Pancreas (tissue), 10 donors: ENCODE measurements at regions not wholly inside any gene's neighbourhood (a gene's known extent, or its start where the extent isn't known, plus 50 kb on each side); places are given as distances from the start of the nearest gene placed in this dataset.

Source experiments
- ATAC-seq, 4 donors: fragments of 200-7000 bp; cut with Tn5 transposase; one replicate each; pipeline versions ENCODE4 v1.8.0 to v1.9.1; 2020; ENCODE audit warnings: mild to moderate bottlenecking in 4 of 4, moderate library complexity in 4 of 4
- DNase-seq, 6 donors: peaks; one replicate each; pipeline ENCODE4 v3.0.0-alpha.2; 2020
- FAIRE-seq: peaks from 2 replicates; lab custom pipeline; 2012; peaks lifted over from hg19 to GRCh38; lab: Jason Lieb, UNC
- H3K27ac ChIP-seq, 4 donors: fragments of 200-600 bp; sonication (generic); 1 replicate in 3 of 4; 2 replicates in 1 of 4; pipeline versions ENCODE4 v1.5.0 to v1.8.0; 2020
- H3K27me3 ChIP-seq, 4 donors: fragments of 200-600 bp; one replicate each; pipeline ENCODE4 v1.8.0; 2021
- H3K36me3 ChIP-seq, 3 donors: fragments of 200-600 bp; sonication (generic) in 1 of 3; one replicate each; pipeline versions ENCODE4 v1.5.0 to v1.8.0; 2020 to 2021
- H3K4me1 ChIP-seq, 3 donors: fragments of 200-600 bp; one replicate each; pipeline ENCODE4 v1.8.0; 2021
- H3K4me3 ChIP-seq, 4 donors: fragments of 200-600 bp; sonication (generic) in 2 of 4; one replicate each; pipeline versions ENCODE4 v1.5.0 to v1.8.0; 2020 to 2021
- H3K9me3 ChIP-seq, 4 donors: fragments of 200-600 bp; one replicate each; pipeline ENCODE4 v1.8.0; 2021
- WGBS, 2 donors: extraction: QIAGEN DNeasy Blood & Tissue Kit; methylation state at CpG; one replicate each; pipeline ENCODE4 v1.1.7; 2013; 5-methylcytosine and 5-hydroxymethylcytosine counted together
- intact Hi-C, 3 donors: fragments of 100-400 bp; cut with DNase I; formaldehyde crosslinking; loops; one replicate each; pipeline versions ENCODE4 v1.11.1 to v1.14.2; 2022
- TF ChIP-seq, protein P1 (sequence below), 4 donors: fragments of 200-600 bp; sonication (generic) in 3 of 4; IDR thresholded peaks; one replicate each; pipeline versions ENCODE4 v1.5.0 to v1.8.0; 2021; ENCODE audit warnings: antibody characterized with exemption in 4 of 4
- donor health status: healthy with polysubstance abuse.
- donor health status: DM: no; HTN: no; CAD: no; lungs with moderate emphysema.
- donor health status: DM: no; HTN: no; CAD: no.
- donor health status: control.
- donor health status: control.
- donor health status: Bipolar disorder and iron deficiency.
- donor health status: DM: yes; HTN: yes; CAD: no.
- donor health status: DM: no; HTN: no; CAD: no.
- donor health status: DM: no; HTN: no; CAD: no.
- donor health status: DM: yes; HTN: yes; CAD: no.

- H3K9me3 ChIP-seq: no peaks in the 10 kb centered on the region
- H3K27me3 ChIP-seq: no peaks in the 10 kb centered on the region
- no peak overlapping the region for H3K27ac ChIP-seq
- no peak for DNase-seq
- H3K4me1 ChIP-seq: no peaks in the 10 kb centered on the region
- ATAC-seq: no peak
- H3K36me3 ChIP-seq: no peaks in the 10 kb centered on the region
- intact Hi-C loops: no loop called here
- TF ChIP-seq, protein P1, sequence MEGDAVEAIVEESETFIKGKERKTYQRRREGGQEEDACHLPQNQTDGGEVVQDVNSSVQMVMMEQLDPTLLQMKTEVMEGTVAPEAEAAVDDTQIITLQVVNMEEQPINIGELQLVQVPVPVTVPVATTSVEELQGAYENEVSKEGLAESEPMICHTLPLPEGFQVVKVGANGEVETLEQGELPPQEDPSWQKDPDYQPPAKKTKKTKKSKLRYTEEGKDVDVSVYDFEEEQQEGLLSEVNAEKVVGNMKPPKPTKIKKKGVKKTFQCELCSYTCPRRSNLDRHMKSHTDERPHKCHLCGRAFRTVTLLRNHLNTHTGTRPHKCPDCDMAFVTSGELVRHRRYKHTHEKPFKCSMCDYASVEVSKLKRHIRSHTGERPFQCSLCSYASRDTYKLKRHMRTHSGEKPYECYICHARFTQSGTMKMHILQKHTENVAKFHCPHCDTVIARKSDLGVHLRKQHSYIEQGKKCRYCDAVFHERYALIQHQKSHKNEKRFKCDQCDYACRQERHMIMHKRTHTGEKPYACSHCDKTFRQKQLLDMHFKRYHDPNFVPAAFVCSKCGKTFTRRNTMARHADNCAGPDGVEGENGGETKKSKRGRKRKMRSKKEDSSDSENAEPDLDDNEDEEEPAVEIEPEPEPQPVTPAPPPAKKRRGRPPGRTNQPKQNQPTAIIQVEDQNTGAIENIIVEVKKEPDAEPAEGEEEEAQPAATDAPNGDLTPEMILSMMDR (IDR thresholded peaks at IDR 0.05): no peak
- FAIRE-seq: no peak
- no peak overlapping the region for H3K4me3 ChIP-seq
These were observed 85.9 kb upstream of the PDE3A start for GRCh38 chr12:20282401-20282800.

GRCh38 chr12:20283482-20283881 lies 84.9 kb upstream of the PDE3A start:
- no peaks in the 10 kb centered on the region for H3K9me3 ChIP-seq
- FAIRE-seq (no peak), DNase-seq (no peak), ATAC-seq (no peak)
- WGBS, 2 donors: 75 to 82% methylated on average over 1 of the region's 1 CpG
- H3K27me3 ChIP-seq: no peaks in the 10 kb centered on the region
- TF ChIP-seq, protein P1 (IDR thresholded peaks at IDR 0.05): no peak
- no peak overlapping the region for H3K27ac ChIP-seq
- no peaks in the 10 kb centered on the region for H3K4me1 ChIP-seq
- H3K36me3 ChIP-seq: no peaks in the 10 kb centered on the region
- H3K4me3 ChIP-seq: no peak overlapping the region
- intact Hi-C loops: no loop called here

DNA sequence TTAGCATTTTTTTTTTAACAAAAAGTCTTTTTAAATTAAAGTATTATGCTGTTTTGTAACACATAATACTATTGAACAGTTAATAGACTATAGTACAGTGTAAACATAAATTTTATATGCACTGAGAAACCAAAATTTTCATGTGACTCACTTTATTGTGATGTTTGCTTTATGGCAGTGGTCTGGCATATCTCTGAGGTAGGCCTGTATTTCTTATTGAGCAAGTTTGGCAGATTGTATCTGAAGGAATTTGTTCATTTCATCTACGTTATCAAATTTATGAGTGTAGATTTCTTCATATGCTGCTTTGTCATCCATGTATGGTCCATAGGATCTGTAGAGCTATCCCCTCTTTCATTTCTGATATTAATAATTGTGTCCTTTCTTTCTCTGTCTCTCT lies 78.8 kb upstream of the PDE3A start:
- no peak for ATAC-seq
- H3K27ac ChIP-seq: no peak overlapping the region
- intact Hi-C loops: no loop called here
- no peaks in the 10 kb centered on the region for H3K4me1 ChIP-seq
- no peaks in the 10 kb centered on the region for H3K27me3 ChIP-seq
- no peaks in the 10 kb centered on the region for H3K9me3 ChIP-seq
- TF ChIP-seq, protein P1 (IDR thresholded peaks at IDR 0.05): no peak
- no peak overlapping the region for H3K4me3 ChIP-seq
- no peak for DNase-seq
- 79 to 80% methylated on average over 1 of the region's 1 CpG for WGBS, 2 donors
- no peaks in the 10 kb centered on the region for H3K36me3 ChIP-seq
- no peak for FAIRE-seq

DNA sequence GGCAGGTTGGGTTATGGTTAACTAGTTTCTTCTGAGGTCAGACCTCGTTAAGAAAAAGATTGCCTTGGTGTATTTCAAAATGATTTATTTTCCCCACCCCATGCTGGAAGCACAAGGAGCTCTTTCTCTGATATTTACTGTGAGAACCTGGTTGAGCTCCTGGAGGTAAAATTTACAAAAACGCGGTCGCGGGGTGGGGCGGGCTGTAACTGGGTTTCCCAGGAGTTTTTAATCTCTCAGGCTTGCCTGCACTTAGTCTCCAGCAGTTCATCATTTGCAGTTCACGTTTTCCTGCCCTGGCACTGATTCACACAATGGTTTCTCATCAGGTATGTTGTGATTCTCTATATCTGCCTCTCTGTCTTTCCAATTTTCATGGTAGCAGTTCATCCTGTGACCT lies 67.9 kb upstream of the PDE3A start:
- DNase-seq: peak in 2 of 6 donors; percentile 27 to 49
- peak overlapping the region in 3 of 4 donors; percentile 3 to 23 (median 16) for H3K4me3 ChIP-seq
- H3K27me3 ChIP-seq: no peaks in the 10 kb centered on the region
- 16 to 19% methylated on average over 7 of the region's 7 CpGs for WGBS, 2 donors
- no peak for FAIRE-seq
- H3K4me1 ChIP-seq: no peaks in the 10 kb centered on the region
- intact Hi-C loops: no loop called here
- peak; percentile 22 to 87 (median 65) for ATAC-seq
- TF ChIP-seq, protein P1 (IDR thresholded peaks at IDR 0.05): no peak
- peak overlapping the region in 2 of 4 donors; percentile 25 to 59 for H3K27ac ChIP-seq
- H3K36me3 ChIP-seq: no peaks in the 10 kb centered on the region
- no peaks in the 10 kb centered on the region for H3K9me3 ChIP-seq

DNA sequence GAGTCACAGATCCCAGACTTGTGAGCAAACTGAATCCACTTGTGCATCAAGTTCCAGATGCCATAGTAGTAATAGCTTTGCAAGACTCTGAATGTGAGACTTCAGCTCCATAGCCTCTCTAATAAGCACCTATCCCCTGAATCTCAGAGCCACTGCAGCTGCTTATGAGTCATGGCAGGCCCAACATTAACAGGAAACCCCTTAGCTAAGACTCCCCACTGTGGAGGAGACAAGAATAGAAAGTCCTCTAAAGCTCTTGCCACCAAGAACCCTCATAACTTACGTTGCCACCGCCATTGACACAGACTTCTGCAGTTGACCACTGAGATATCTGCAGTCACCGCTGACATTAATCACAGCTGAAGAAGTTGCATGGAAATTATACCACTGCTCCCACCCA lies 62.9 kb upstream of the PDE3A start:
- WGBS, 2 donors: 92 to 96% methylated on average over 3 of the region's 3 CpGs
- FAIRE-seq (no peak), DNase-seq (no peak), ATAC-seq (no peak)
- Histone ChIP-seq H3K4me1 (no peaks in the 10 kb centered on the region), H3K27me3 (no peaks in the 10 kb centered on the region), H3K36me3 (no peaks in the 10 kb centered on the region), H3K4me3 (no peak overlapping the region), H3K27ac (no peak overlapping the region), H3K9me3 (peaks cover 0 to 4% (median 0%) of the 10 kb centered on the region in 4 donors)
- intact Hi-C loops: no loop called here
- TF ChIP-seq, protein P1 (IDR thresholded peaks at IDR 0.05): no peak
